Lower leg skin (tissue), 4 donors: ENCODE measurements at regions not wholly inside any gene's neighbourhood (a gene's known extent, or its start where the extent isn't known, plus 50 kb on each side); places are given as distances from the start of the nearest gene placed in this dataset.

ENCODE experiments used
- DNase-seq, 2 donors: peaks; one replicate each; pipeline ENCODE4 v3.0.0-alpha.2; 2019; ENCODE audit warnings: low spot score in 2 of 2
- H3K4me3 ChIP-seq: fragments of 200-600 bp; sonication (generic); 2 replicates; pipeline ENCODE4 v1.5.1; 2017; ENCODE audit warnings: mild to moderate bottlenecking, low read depth; ENCODE audit not compliant: poor library complexity, severe bottlenecking
- POLR2A ChIP-seq, 2 donors: fragments of 450-650 bp; IDR thresholded peaks; one replicate each; pipeline ENCODE4 v1.6.1; 2016 to 2017; ENCODE audit warnings: antibody characterized with exemption in 2 of 2, mild to moderate bottlenecking in 1 of 2, moderate library complexity in 1 of 2
- WGBS, 2 donors: methylation state at CpG; one replicate each; pipeline ENCODE4 v1.1.5; 2018; 5-methylcytosine and 5-hydroxymethylcytosine counted together
- intact Hi-C: fragments of 100-400 bp; cut with DNase I; formaldehyde crosslinking; loops from one replicate; pipeline ENCODE4 v1.15.0; 2023; ENCODE audit warnings: low total_unique reads
- TF ChIP-seq, protein P1 (sequence below), 3 donors: fragments of 450-650 bp; IDR thresholded peaks; one replicate each; pipeline ENCODE4 v1.5.1; 2016; ENCODE audit warnings: antibody characterized with exemption in 3 of 3, mild to moderate bottlenecking in 3 of 3, moderate library complexity in 2 of 3

- TF ChIP-seq POLR2A (IDR thresholded peaks at IDR 0.05): no peak
- TF ChIP-seq, protein P1, sequence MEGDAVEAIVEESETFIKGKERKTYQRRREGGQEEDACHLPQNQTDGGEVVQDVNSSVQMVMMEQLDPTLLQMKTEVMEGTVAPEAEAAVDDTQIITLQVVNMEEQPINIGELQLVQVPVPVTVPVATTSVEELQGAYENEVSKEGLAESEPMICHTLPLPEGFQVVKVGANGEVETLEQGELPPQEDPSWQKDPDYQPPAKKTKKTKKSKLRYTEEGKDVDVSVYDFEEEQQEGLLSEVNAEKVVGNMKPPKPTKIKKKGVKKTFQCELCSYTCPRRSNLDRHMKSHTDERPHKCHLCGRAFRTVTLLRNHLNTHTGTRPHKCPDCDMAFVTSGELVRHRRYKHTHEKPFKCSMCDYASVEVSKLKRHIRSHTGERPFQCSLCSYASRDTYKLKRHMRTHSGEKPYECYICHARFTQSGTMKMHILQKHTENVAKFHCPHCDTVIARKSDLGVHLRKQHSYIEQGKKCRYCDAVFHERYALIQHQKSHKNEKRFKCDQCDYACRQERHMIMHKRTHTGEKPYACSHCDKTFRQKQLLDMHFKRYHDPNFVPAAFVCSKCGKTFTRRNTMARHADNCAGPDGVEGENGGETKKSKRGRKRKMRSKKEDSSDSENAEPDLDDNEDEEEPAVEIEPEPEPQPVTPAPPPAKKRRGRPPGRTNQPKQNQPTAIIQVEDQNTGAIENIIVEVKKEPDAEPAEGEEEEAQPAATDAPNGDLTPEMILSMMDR (IDR thresholded peaks at IDR 0.05): no peak
- intact Hi-C loops: no loop called here
- WGBS, 2 donors: 87 to 89% methylated on average over 1 of the region's 1 CpG
- H3K4me3 ChIP-seq: no peak overlapping the region
- no peak for DNase-seq
These were observed 976.6 kb downstream of the FAM181B start for GRCh38 chr11:81756864-81757595.

GRCh38 chr11:81749245-81749644 is 984.4 kb downstream of the FAM181B start:
- intact Hi-C loops: no loop called here
- TF ChIP-seq POLR2A (IDR thresholded peaks at IDR 0.05): no peak
- TF ChIP-seq, protein P1 (IDR thresholded peaks at IDR 0.05): no peak
- 82 to 85% methylated on average over 2 of the region's 2 CpGs for WGBS, 2 donors
- no peak for DNase-seq
- no peak overlapping the region for H3K4me3 ChIP-seq

DNA sequence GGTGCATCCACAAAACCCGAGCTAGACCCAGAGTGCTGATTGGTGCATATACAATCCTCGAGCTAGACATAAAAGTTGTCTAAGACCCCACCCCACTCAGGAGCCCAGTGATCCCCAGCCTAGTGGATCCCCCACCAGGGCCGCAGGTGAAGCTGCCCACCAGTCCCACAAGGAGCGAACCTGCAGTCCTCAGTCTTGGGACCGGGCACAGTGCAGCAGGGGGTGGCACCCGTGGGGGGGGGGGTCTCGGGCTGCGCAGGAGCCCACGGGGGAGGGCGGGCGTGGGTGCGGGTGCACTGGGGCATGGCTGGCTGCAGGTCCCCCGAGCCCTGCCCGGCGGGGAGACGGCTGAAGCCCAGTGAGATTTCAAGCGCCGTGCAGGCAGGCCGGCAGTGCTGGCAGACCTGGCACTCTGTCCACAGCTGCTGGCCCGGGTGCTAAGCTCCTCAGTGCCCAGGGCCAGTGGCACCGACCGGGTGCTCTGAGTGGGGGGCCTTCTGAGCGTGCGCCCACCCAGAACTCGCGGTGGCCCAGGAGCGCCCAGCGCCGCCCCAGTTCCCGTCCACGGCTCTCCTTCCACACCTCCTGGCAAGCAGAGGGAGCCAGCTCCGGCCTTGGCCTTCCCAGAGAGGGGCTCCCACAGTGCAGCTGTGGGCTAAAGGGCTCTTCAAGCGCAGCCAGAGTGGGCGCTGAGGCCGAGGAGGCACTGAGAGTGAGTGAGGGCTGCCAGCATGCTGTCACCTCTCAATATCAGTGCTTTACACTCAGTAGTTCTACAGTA is 989.1 kb downstream of the FAM181B start:
- no peak overlapping the region for H3K4me3 ChIP-seq
- WGBS, 2 donors: 86 to 88% methylated on average over 26 to 35 of the region's 35 CpGs
- intact Hi-C loops: no loop called here
- DNase-seq: no peak
- TF ChIP-seq POLR2A (IDR thresholded peaks at IDR 0.05): no peak
- TF ChIP-seq, protein P1 (IDR thresholded peaks at IDR 0.05): no peak

DNA sequence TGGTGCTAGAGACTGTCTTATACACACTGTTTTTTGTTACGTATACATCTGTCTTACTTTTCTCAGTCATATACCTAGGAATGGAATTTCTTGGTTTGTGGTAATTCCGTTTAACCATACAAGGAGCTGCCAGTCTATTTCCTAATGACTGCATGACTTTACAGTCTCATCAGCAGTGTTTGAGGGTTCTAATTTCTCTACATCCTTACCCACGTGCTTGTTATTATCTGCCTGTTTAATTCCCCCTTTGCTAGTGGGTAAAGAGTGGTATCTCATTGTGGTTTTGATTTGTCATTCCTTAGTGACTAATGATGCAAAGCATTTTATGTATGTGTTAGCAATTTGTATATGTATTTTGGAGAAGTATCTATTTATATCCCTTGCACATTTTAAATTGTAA is 1008.0 kb downstream of the FAM181B start:
- TF ChIP-seq POLR2A (IDR thresholded peaks at IDR 0.05): no peak
- TF ChIP-seq, protein P1 (IDR thresholded peaks at IDR 0.05): no peak
- WGBS, 2 donors: 65 to 80% methylated on average over 3 of the region's 3 CpGs
- H3K4me3 ChIP-seq: no peak overlapping the region
- intact Hi-C loops: no loop called here
- DNase-seq: no peak

GRCh38 chr11:81717695-81718094 is 1016.0 kb downstream of the FAM181B start:
- 93 to 94% methylated on average over 1 of the region's 1 CpG for WGBS, 2 donors
- DNase-seq: no peak
- H3K4me3 ChIP-seq: no peak overlapping the region
- intact Hi-C loops: no loop called here
- TF ChIP-seq POLR2A (IDR thresholded peaks at IDR 0.05): no peak
- TF ChIP-seq, protein P1 (IDR thresholded peaks at IDR 0.05): no peak
